ENCODE measurements at regions not wholly inside any gene's neighbourhood (a gene's known extent, or its start where the extent isn't known, plus 50 kb on each side); places are given as distances from the start of the nearest gene placed in this dataset.

DNA sequence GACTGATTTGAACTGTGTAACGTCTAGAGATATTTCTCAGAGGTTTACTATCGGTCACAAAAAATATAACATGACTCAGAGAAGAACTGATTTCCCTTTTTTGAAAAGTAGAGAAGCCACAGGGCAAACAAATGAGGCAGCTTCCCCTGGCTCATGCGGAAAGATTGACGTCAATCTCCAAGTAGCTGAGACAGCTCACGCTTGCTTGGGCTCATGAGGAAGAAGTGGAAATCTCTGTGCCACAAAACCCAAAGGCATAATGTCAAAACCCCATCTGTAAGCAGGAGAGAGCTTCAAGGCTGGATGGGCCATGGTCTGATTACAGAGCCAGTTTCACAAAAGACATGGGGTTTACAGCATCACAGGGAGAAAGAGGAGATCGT lies 188.1 kb downstream of the ARL4C start:
- Histone ChIP-seq H3K4me1 (no peaks in the 10 kb centered on the region), H3K9me3 (no peaks in the 10 kb centered on the region), H3K4me3 (replicated peaks in 1 of 3) (no peak overlapping the region), H3K27me3 (no peaks in the 10 kb centered on the region), H3K27ac (no peak overlapping the region), H3K36me3 (no peaks in the 10 kb centered on the region)
- no peak for DNase-seq
- 63 to 67% methylated on average over 6 of the region's 6 CpGs for WGBS, 2 donors
- intact Hi-C loops (cut with DNase I), result no loop called here
- TF ChIP-seq, protein P1, sequence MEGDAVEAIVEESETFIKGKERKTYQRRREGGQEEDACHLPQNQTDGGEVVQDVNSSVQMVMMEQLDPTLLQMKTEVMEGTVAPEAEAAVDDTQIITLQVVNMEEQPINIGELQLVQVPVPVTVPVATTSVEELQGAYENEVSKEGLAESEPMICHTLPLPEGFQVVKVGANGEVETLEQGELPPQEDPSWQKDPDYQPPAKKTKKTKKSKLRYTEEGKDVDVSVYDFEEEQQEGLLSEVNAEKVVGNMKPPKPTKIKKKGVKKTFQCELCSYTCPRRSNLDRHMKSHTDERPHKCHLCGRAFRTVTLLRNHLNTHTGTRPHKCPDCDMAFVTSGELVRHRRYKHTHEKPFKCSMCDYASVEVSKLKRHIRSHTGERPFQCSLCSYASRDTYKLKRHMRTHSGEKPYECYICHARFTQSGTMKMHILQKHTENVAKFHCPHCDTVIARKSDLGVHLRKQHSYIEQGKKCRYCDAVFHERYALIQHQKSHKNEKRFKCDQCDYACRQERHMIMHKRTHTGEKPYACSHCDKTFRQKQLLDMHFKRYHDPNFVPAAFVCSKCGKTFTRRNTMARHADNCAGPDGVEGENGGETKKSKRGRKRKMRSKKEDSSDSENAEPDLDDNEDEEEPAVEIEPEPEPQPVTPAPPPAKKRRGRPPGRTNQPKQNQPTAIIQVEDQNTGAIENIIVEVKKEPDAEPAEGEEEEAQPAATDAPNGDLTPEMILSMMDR (IDR thresholded peaks at IDR 0.05), result no peak
- no peak for TF ChIP-seq POLR2A (IDR thresholded peaks at IDR 0.05)

DNA sequence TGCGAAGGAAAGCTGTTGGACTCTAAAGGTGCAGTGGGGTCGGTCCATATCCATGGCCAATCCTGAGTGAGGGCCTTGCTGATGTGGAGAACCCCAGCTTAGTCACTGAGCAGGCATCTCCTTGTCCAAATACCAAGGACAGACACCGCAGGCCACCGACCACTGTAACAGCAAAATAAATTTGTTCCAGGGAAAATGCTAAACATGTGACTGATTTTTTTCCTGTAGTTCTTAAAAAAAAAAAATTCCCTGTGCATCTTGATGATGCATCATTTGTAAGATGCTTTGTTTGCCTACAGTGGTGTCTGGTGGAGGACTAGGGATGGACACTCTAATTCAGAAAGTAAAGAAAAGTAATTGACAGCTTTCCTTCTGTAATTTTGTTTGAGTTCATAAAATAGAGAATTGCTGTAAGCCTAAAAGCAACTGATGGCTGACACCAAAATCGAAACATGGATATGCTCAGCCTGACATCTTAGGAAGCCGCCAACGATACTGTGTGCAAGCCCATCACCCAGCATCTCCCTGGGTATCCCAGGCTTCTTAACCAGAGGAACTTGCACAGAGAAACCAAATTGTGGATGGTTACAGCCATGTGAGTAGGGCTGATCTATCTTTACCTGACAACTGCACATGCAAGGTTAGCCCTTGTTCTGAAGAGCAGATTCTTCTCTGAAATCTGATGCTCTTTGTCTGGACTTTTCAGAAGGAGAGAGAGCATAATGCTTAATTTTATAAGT lies 188.6 kb downstream of the ARL4C start:
- 92 to 95% methylated on average over 7 of the region's 7 CpGs for WGBS, 2 donors
- H3K27ac ChIP-seq, result no peak overlapping the region

DNA sequence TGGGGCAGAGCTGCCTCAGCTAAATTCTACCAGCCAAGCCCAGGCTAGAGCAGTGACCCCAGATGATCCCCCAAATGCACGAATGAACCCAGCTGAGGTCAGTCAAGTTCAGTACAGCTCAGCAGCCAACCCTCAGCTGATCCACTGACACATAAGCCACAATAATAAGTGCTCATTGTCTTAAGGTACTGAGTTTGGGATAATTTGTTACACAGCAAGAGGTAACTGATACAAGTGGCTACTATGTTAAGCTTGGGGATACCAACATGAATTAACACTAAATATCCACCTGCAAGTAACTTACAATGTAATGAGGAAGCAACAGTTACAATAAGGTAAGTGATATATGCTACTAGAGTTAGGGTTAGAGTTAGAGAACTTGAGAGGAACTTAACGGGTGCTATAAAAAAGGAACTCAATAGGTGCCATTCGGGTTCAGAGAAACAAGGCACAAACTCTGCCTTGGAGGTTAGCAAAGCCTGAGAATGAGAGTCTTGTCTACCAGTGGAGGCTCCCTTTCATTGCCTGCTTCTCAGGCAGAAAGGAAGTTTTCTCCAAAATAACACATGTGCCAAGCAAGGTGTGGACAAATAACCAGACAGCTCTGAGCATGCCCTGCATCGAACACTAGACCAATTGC lies 189.4 kb downstream of the ARL4C start:
- WGBS, 2 donors, result 94 to 97% methylated on average over 4 of the region's 4 CpGs
- TF ChIP-seq, protein P1 (IDR thresholded peaks at IDR 0.05), result no peak
- no peak for TF ChIP-seq POLR2A (IDR thresholded peaks at IDR 0.05)

More for the DNA sequence above, 188.6 kb downstream of the ARL4C start:
- Histone ChIP-seq H3K4me1 (no peaks in the 10 kb centered on the region), H3K9me3 (no peaks in the 10 kb centered on the region), H3K4me3 (replicated peaks in 1 of 3) (no peak overlapping the region), H3K36me3 (no peaks in the 10 kb centered on the region), H3K27me3 (no peaks in the 10 kb centered on the region)
- intact Hi-C loops (cut with DNase I), result no loop called here
- no peak for DNase-seq
- no peak for TF ChIP-seq POLR2A (IDR thresholded peaks at IDR 0.05)
- TF ChIP-seq, protein P1 (IDR thresholded peaks at IDR 0.05), result no peak

DNA sequence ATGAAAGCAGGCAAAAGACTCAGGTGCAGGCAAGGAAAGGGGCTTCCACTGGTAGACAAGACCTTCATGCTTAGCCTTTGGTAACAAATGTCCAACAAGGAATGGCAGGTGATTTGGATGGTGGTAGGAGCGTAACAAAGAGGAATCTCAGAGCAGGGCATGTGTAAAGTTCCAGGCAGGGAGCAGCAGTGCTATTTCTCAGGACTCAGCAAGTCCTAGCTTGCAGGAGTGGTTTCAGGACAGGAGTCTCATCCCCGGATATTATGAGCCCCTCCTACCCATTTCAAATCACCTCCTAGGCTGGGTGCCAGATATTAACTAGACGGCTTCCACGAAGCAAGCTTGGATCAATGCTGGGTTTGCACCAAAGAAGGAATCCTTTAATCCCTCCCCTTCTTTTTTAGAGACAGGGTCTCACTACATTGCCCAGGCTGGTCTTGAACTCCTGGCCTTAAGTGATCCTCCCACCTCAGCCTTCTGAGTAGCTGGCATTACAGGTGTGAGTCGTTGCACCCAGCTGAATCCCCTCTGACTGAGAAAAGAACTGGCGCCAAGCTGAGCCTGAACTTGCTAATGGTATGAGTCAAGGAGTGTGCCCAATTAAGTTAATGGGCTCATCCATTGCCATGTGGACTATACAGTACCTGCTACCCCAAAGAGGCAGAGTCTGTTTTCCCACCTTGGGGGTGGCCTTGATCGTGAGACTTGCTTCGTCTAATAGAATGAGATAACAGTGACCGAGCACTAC lies 190.3 kb downstream of the ARL4C start:
- no peak overlapping the region for H3K4me3 ChIP-seq (replicated peaks in 1 of 3)
- H3K27me3 ChIP-seq, result no peaks in the 10 kb centered on the region
- H3K9me3 ChIP-seq, result no peaks in the 10 kb centered on the region
- no peaks in the 10 kb centered on the region for H3K4me1 ChIP-seq
- DNase-seq, result no peak
- no peaks in the 10 kb centered on the region for H3K36me3 ChIP-seq
- H3K27ac ChIP-seq, result no peak overlapping the region
- WGBS, 2 donors, result 86 to 90% methylated on average over 8 to 9 of the region's 9 CpGs
- TF ChIP-seq POLR2A (IDR thresholded peaks at IDR 0.05), result no peak
- TF ChIP-seq, protein P1 (IDR thresholded peaks at IDR 0.05), result no peak
- intact Hi-C loops (cut with DNase I), result no loop called here

More for the DNA sequence above, 189.4 kb downstream of the ARL4C start:
- Histone ChIP-seq H3K27ac (no peak overlapping the region), H3K4me1 (no peaks in the 10 kb centered on the region), H3K4me3 (replicated peaks in 1 of 3) (no peak overlapping the region), H3K9me3 (no peaks in the 10 kb centered on the region), H3K27me3 (no peaks in the 10 kb centered on the region), H3K36me3 (no peaks in the 10 kb centered on the region)
- no peak for DNase-seq
- intact Hi-C loops (cut with DNase I), result no loop called here

DNA sequence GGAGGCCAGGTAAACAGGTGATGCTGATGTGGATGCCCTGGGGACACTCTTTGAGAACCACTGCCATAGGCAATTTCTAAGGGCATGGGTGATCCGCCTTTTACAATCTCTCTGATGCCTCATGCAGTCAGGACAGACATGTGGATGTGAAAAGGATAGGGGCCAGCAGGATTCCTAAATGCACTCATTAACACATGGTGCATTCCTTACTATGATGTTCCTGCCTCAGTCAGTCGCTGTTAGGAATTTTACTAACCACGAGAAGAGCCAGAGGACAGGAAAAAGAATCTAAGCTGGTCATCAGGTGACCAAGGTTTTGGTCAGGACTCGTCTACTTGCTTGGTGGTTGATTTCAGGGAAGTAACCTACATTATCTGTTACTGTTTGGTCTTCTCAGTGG lies 191.0 kb downstream of the ARL4C start:
- intact Hi-C loops (cut with DNase I), result no loop called here
- no peak overlapping the region for H3K27ac ChIP-seq
- no peaks in the 10 kb centered on the region for H3K27me3 ChIP-seq
- H3K9me3 ChIP-seq, result no peaks in the 10 kb centered on the region
- no peak for DNase-seq
- H3K36me3 ChIP-seq, result no peaks in the 10 kb centered on the region
- H3K4me3 ChIP-seq (replicated peaks in 1 of 3), result no peak overlapping the region
- TF ChIP-seq, protein P1 (IDR thresholded peaks at IDR 0.05), result no peak
- no peak for TF ChIP-seq POLR2A (IDR thresholded peaks at IDR 0.05)
- WGBS, 2 donors, result 73% methylated on average over 4 of the region's 4 CpGs
- H3K4me1 ChIP-seq, result no peaks in the 10 kb centered on the region

Measured in thyroid gland (tissue), 4 donors.